Heart left ventricle (tissue), 13 donors: ENCODE measurements at regions not wholly inside any gene's neighbourhood (a gene's known extent, or its start where the extent isn't known, plus 50 kb on each side); places are given as distances from the start of the nearest gene placed in this dataset.

Experiments used
- CTCF ChIP-seq, 12 donors: fragments of 200-600 bp; sonication (generic) in 4 of 12; IDR thresholded peaks; one replicate each; pipeline versions ENCODE4 v1.5.0 to v1.8.0; 2018 to 2022; ENCODE audit warnings: antibody characterized with exemption in 12 of 12, mild to moderate bottlenecking in 5 of 12
- POLR2A ChIP-seq, 2 donors: fragments of 450-650 bp; IDR thresholded peaks; one replicate each; pipeline ENCODE4 v1.6.1; 2017; ENCODE audit warnings: antibody characterized with exemption in 2 of 2, mild to moderate bottlenecking in 2 of 2, moderate library complexity in 2 of 2
- donor health status: ischemic (EF 13 %, LVEDD 7.1; RV severe dilation, severe dysfunction).
- donor health status: DM: no; HTN: yes; CAD: no.
- donor health status: DM: no; HTN: no; CAD: no.
- donor health status: ischemic (EF 25% LVEDD 6.9; RV normal size, moderate dysfunction).
- donor health status: ischemic (EF 25% LVEDD 5.7; RV mildly dilated, moderate dysfunction).
- donor health status: ischemic (EF 35%, LVEDD 5.7; RV mildly dilated, moderate dysfunction).
- donor health status: nonischemic (EF 11% LVEDD 7.7; RV severe dilation, severe dysfunction).
- donor health status: DM: yes; HTN: yes; CAD: no.
- donor health status: PGD.
- donor health status: ischemic (EF 29% LVEDD 5.4; RV normal size, mild dysfunction).
- donor health status: nonischemic (EF 23%, LVEDD 6.1; RV moderate dilation, normal function).

GRCh38 chr13:80862456-80862855 lies 521.5 kb upstream of the SPRY2 start:
- TF ChIP-seq CTCF (IDR thresholded peaks at IDR 0.05) (no peak), POLR2A (IDR thresholded peaks at IDR 0.05) (no peak)
